HepG2 (cell line): ENCODE measurements at regions not wholly inside any gene's neighbourhood (a gene's known extent, or its start where the extent isn't known, plus 50 kb on each side); places are given as distances from the start of the nearest gene placed in this dataset.

ENCODE experiments used
- ATF7-NPFF ChIP-seq: sonication (generic); formaldehyde crosslinking; IDR thresholded peaks from 2 replicates; pipeline ENCODE4 v1.8.1; 2023; ENCODE audit warnings: mild to moderate bottlenecking, low read depth, missing genetic modification reagents, moderate library complexity
- POLR2A ChIP-seq, 2 experiments: IDR thresholded peaks; 2 replicates each; pipeline ENCODE4 v1.6.1; 2011; ENCODE audit warnings: low read depth in 2 of 2, low read length in 2 of 2, mild to moderate bottlenecking in 1 of 2, moderate library complexity in 1 of 2; ENCODE audit not compliant: insufficient read depth in 1 of 2
- TBX2 ChIP-seq: sonication (generic); formaldehyde crosslinking; IDR thresholded peaks from 2 replicates; pipeline ENCODE4 v1.5.0; 2020; ENCODE audit warnings: missing genetic modification reagents, mild to moderate bottlenecking, borderline replicate concordance
- YEATS4 ChIP-seq: sonication (generic); formaldehyde crosslinking; IDR thresholded peaks from 2 replicates; pipeline ENCODE4 v1.4.0; 2020; ENCODE audit warnings: missing genetic modification reagents, borderline replicate concordance
- TF ChIP-seq, protein P1 (sequence below): sonication (generic); formaldehyde crosslinking; IDR thresholded peaks from 2 replicates; pipeline ENCODE4 v1.4.0; 2020; ENCODE audit warnings: missing genetic modification reagents

- TF ChIP-seq ATF7-NPFF (CRISPR knock-in tag), result no peak
- TF ChIP-seq POLR2A (IDR thresholded peaks at IDR 0.05; ENCODE audit: insufficient read depth in 1 of 2, low read depth in 2 of 2, low read length in 2 of 2), result no peak
- TF ChIP-seq, protein P1, sequence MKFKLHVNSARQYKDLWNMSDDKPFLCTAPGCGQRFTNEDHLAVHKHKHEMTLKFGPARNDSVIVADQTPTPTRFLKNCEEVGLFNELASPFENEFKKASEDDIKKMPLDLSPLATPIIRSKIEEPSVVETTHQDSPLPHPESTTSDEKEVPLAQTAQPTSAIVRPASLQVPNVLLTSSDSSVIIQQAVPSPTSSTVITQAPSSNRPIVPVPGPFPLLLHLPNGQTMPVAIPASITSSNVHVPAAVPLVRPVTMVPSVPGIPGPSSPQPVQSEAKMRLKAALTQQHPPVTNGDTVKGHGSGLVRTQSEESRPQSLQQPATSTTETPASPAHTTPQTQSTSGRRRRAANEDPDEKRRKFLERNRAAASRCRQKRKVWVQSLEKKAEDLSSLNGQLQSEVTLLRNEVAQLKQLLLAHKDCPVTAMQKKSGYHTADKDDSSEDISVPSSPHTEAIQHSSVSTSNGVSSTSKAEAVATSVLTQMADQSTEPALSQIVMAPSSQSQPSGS, result no peak
- TF ChIP-seq YEATS4, result no peak
- TF ChIP-seq TBX2 (CRISPR knock-in tag), result no peak
Observed at GRCh38 chr17:13827118-13827517, 225.4 kb upstream of the HS3ST3A1 start.
